NB4 (cell line): ENCODE measurements at regions not wholly inside any gene's neighbourhood (a gene's known extent, or its start where the extent isn't known, plus 50 kb on each side); places are given as distances from the start of the nearest gene placed in this dataset.

Experiments
- DNase-seq: peaks from one replicate; pipeline ENCODE4 v3.0.0; 2010; ENCODE audit warnings: low read depth
- H3K4me3 ChIP-seq: one replicate; pipeline ENCODE4 v1.5.1; 2011; ENCODE audit warnings: mild to moderate bottlenecking, low read depth, low read length, moderate library complexity
- MYC ChIP-seq: IDR thresholded peaks from 2 replicates; pipeline ENCODE4 v1.6.1; 2011; ENCODE audit warnings: low read depth, low read length
- POLR2A ChIP-seq: IDR thresholded peaks from 2 replicates; pipeline ENCODE4 v1.6.1; 2011; ENCODE audit warnings: mild to moderate bottlenecking; ENCODE audit not compliant: insufficient read length; ENCODE audit errors: extremely low read depth
- TF ChIP-seq, protein P1 (sequence below): IDR thresholded peaks from one replicate; pipeline ENCODE4 v1.5.1; 2012; ENCODE audit warnings: low read depth, low read length
- TF ChIP-seq, protein P2 (sequence below): IDR thresholded peaks from 2 replicates; pipeline ENCODE4 v1.6.1; 2011; ENCODE audit warnings: low read depth, low read length

DNA sequence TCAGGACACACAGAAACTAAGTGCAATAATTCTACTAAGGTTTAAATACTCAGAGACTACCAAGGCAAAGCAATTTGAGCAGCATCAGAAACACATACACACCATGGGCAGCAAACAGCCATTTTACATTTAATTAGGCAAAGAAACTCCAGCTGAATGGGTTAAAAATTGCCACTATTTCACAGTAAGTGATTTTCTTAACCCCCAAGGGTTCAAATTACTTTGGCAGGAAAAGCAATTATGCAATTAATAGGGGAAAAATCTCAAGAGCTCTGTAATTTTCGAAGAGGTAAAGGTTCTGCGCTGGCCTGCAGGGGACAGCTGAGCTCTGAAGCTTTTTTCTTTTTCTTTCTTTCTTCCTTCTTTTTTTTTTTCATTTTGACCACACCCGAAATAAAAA, 206.2 kb upstream of the RRP15 start:
- no peak overlapping the region for H3K4me3 ChIP-seq
- TF ChIP-seq MYC (no peak), POLR2A (no peak)
- TF ChIP-seq, protein P1, sequence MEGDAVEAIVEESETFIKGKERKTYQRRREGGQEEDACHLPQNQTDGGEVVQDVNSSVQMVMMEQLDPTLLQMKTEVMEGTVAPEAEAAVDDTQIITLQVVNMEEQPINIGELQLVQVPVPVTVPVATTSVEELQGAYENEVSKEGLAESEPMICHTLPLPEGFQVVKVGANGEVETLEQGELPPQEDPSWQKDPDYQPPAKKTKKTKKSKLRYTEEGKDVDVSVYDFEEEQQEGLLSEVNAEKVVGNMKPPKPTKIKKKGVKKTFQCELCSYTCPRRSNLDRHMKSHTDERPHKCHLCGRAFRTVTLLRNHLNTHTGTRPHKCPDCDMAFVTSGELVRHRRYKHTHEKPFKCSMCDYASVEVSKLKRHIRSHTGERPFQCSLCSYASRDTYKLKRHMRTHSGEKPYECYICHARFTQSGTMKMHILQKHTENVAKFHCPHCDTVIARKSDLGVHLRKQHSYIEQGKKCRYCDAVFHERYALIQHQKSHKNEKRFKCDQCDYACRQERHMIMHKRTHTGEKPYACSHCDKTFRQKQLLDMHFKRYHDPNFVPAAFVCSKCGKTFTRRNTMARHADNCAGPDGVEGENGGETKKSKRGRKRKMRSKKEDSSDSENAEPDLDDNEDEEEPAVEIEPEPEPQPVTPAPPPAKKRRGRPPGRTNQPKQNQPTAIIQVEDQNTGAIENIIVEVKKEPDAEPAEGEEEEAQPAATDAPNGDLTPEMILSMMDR = no peak
- TF ChIP-seq, protein P2, sequence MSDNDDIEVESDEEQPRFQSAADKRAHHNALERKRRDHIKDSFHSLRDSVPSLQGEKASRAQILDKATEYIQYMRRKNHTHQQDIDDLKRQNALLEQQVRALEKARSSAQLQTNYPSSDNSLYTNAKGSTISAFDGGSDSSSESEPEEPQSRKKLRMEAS = no peak

DNA sequence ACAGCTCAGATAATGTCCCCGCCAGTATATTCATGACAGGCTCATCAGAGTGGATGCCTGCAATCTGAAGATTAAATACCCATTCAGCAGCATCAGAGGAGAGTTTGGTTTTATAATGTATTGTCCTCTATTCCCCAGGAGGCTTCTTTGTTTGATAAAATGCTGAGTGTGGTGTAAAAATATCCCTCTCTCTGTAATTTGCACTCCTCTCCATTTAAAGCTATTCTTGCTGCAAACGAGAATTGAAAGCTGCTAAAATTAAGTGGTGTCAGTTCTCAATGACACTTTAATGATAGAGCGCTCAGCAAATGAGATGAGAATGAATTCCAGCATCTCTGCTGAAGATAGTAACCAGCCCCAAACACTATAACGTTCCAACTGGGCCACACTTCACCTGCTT, 205.7 kb upstream of the RRP15 start:
- DNase-seq = no peak
- TF ChIP-seq MYC (no peak), POLR2A (no peak)
- TF ChIP-seq, protein P1 = no peak
- TF ChIP-seq, protein P2 = no peak
- H3K4me3 ChIP-seq = no peak overlapping the region

More for the DNA sequence above, 206.2 kb upstream of the RRP15 start:
- no peak for DNase-seq

DNA sequence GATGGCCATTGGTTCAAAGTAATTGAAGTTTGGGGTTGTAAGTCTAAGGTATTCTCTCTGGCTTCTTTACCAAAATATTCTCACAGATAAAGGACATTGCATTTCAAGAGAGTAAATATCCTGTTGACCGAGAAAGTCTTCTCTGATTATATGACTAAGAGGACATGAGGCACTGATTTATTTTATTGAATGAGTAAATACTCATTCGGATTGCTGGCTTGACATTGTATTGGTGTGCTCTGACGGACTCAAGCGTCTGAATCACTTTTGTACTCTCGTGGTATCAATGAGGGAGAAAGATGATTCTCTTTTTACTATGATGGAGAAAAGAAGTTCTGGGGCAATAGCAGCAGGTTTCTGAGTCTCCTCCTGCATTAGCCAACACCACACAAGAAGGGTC, 205.3 kb upstream of the RRP15 start:
- no peak overlapping the region for H3K4me3 ChIP-seq
- TF ChIP-seq, protein P1 = no peak
- TF ChIP-seq, protein P2 = no peak
- TF ChIP-seq POLR2A (no peak), MYC (no peak)
- no peak for DNase-seq

DNA sequence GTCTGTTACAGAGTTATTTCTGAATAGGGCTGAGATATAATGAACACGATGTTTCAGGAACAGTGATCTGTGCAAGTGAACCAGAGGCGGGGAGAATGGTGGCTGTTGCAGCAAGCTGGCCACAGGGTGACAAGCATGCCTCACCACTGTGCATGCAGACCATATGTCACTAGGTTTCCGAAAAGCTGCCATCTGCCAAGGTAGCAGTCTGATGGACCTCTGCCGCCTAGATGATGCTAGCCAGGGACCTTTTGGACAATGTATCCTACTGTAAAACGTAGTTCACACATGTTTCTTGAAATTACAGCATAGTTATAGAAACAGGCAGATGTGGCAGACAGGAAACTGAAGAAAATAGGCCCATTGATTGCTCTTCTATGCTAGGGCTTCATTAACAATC, 204.2 kb upstream of the RRP15 start:
- DNase-seq = no peak
- no peak overlapping the region for H3K4me3 ChIP-seq
- no peak for TF ChIP-seq POLR2A
- TF ChIP-seq MYC = no peak

DNA sequence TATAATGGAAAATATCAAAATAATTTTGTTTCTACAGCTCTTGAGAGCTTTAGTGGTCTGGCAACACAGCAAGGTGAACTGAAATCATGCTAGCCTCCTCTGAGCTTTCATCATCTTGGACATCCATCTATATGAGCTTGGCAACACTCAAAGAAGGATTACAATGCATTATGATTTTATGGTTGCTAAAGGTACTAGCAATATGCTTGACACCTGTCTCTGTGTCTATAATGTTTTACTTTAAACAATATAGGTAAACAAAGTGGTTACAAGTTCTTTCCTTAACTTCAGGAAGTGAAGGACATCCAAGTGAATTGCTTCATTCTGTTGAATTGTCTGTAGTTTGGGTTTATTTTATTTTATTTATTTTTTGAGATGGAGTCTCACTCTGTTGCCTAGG, 203.7 kb upstream of the RRP15 start:
- no peak for DNase-seq
- TF ChIP-seq MYC (no peak), POLR2A (no peak)
- TF ChIP-seq, protein P1 = no peak
- TF ChIP-seq, protein P2 = no peak
- H3K4me3 ChIP-seq = no peak overlapping the region

DNA sequence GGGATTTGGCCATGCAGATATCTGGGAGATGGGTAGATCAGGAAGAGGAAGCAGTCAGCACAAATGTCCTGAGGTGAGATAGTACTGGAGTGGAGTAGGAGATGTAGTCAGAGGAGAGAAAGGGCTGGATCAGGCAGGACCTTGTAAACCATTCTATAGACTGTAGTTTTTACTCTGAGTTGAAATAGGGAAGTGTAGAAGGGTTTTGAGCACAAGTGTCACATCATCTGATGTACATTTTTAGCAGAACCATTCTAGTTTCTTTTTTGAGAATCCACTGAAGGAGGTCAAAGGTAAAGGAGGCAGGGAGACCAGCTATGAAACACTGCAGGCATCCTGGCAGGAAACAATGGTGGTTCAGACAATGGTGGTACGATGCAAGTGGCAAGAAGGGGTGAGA, 194.6 kb upstream of the RRP15 start:
- no peak for DNase-seq
- TF ChIP-seq, protein P1 = no peak
- no peak for TF ChIP-seq MYC
- TF ChIP-seq, protein P2 = no peak
- no peak for TF ChIP-seq POLR2A
- no peak overlapping the region for H3K4me3 ChIP-seq
